Loucy (cell line): ENCODE measurements at regions not wholly inside any gene's neighbourhood (a gene's known extent, or its start where the extent isn't known, plus 50 kb on each side); places are given as distances from the start of the nearest gene placed in this dataset.

Experiments used
- H2AFZ ChIP-seq: fragments of 200-600 bp; sonication (generic); 2 replicates; pipeline ENCODE4 v1.6.0; 2016; ENCODE audit warnings: antibody characterized with exemption, mild to moderate bottlenecking, low read length, moderate library complexity
- H3F3A ChIP-seq: fragments of 200-600 bp; 2 replicates; pipeline ENCODE4 v1.6.0; 2016; ENCODE audit warnings: antibody characterized with exemption, low read depth, mild to moderate bottlenecking
- H3K27me3 ChIP-seq: fragments of 200-600 bp; sonication (generic); 2 replicates; pipeline ENCODE4 v1.6.1; 2014; ENCODE audit warnings: low read length, mild to moderate bottlenecking; ENCODE audit not compliant: insufficient read depth, poor library complexity, severe bottlenecking
- H3K36me3 ChIP-seq: fragments of 200-600 bp; sonication (generic); 2 replicates; pipeline ENCODE4 v1.6.1; 2016; ENCODE audit warnings: low read length; ENCODE audit not compliant: insufficient read depth
- H3K4me1 ChIP-seq: fragments of 200-600 bp; sonication (generic); 2 replicates; pipeline ENCODE4 v1.5.1; 2014; ENCODE audit warnings: low read length, mild to moderate bottlenecking; ENCODE audit not compliant: insufficient read depth, poor library complexity, severe bottlenecking
- H3K4me2 ChIP-seq: fragments of 200-600 bp; sonication (generic); 2 replicates; pipeline ENCODE4 v1.6.0; 2014; ENCODE audit warnings: antibody characterized with exemption, low read length, low read depth, mild to moderate bottlenecking; ENCODE audit not compliant: poor library complexity, severe bottlenecking
- H3K4me3 ChIP-seq: fragments of 200-600 bp; sonication (generic); 2 replicates; pipeline ENCODE4 v1.5.1; 2014; ENCODE audit warnings: low read length, mild to moderate bottlenecking, mixed read lengths; ENCODE audit not compliant: poor library complexity, severe bottlenecking
- H3K79me2 ChIP-seq: fragments of 200-600 bp; sonication (generic); 2 replicates; pipeline ENCODE4 v1.6.1; 2014; ENCODE audit warnings: low read length; ENCODE audit not compliant: insufficient read depth
- H3K9ac ChIP-seq: fragments of 200-600 bp; sonication (generic); 2 replicates; pipeline ENCODE4 v1.6.0; 2014; ENCODE audit warnings: mild to moderate bottlenecking, low read depth, low read length, moderate library complexity; ENCODE audit not compliant: poor library complexity, severe bottlenecking
- H3K9me2 ChIP-seq: fragments of 200-600 bp; sonication (generic); replicated peaks from 2 replicates; pipeline ENCODE4 v1.6.1; 2016; ENCODE audit warnings: low read depth, low read length, mixed read lengths
- H3K9me3 ChIP-seq: fragments of 200-600 bp; sonication (generic); 2 replicates; pipeline ENCODE4 v1.6.1; 2014; ENCODE audit warnings: mild to moderate bottlenecking, antibody characterized with exemption, low read length, low read depth; ENCODE audit not compliant: insufficient read depth
- H4K20me1 ChIP-seq: fragments of 200-600 bp; sonication (generic); 2 replicates; pipeline ENCODE4 v1.6.0; 2014; ENCODE audit warnings: antibody characterized with exemption, low read length, mild to moderate bottlenecking; ENCODE audit not compliant: insufficient read depth, poor library complexity, severe bottlenecking
- CTCF ChIP-seq: fragments of 200-600 bp; sonication (generic); conservative IDR thresholded peaks from 2 replicates; pipeline ENCODE4 v1.5.1; 2014; ENCODE audit warnings: mild to moderate bottlenecking, antibody characterized with exemption, low read length
- EZH2phosphoT487 ChIP-seq: fragments of 200-600 bp; IDR thresholded peaks from 2 replicates; pipeline ENCODE4 v1.6.1; 2018; ENCODE audit warnings: antibody characterized with exemption, mild to moderate bottlenecking, moderate library complexity, borderline replicate concordance

GRCh38 chr2:15840148-15840547, 100.2 kb upstream of the MYCN start:
- H3K4me2 ChIP-seq, result no peak overlapping the region
- TF ChIP-seq CTCF (no peak), EZH2phosphoT487 (no peak)
- H2AFZ ChIP-seq, result no peak overlapping the region
- no peak overlapping the region for H3K4me3 ChIP-seq
- no peaks in the 10 kb centered on the region for H3F3A ChIP-seq
- H3K4me1 ChIP-seq, result no peaks in the 10 kb centered on the region
- H3K36me3 ChIP-seq, result no peaks in the 10 kb centered on the region
- H3K9me2 ChIP-seq, result no peaks in the 10 kb centered on the region
- H3K9ac ChIP-seq, result no peak overlapping the region
- no peaks in the 10 kb centered on the region for H3K27me3 ChIP-seq
- H3K9me3 ChIP-seq, result no peaks in the 10 kb centered on the region
- no peaks in the 10 kb centered on the region for H3K79me2 ChIP-seq
- H4K20me1 ChIP-seq, result no peaks in the 10 kb centered on the region

- H3K9ac ChIP-seq, result no peak overlapping the region
- H3K4me3 ChIP-seq, result no peak overlapping the region
- H3K9me3 ChIP-seq, result no peaks in the 10 kb centered on the region
- H3F3A ChIP-seq, result no peaks in the 10 kb centered on the region
- H3K4me1 ChIP-seq, result no peaks in the 10 kb centered on the region
- no peaks in the 10 kb centered on the region for H4K20me1 ChIP-seq
- no peak overlapping the region for H3K4me2 ChIP-seq
- no peaks in the 10 kb centered on the region for H3K27me3 ChIP-seq
- no peaks in the 10 kb centered on the region for H3K36me3 ChIP-seq
- no peaks in the 10 kb centered on the region for H3K9me2 ChIP-seq
- H2AFZ ChIP-seq, result no peak overlapping the region
- no peak for TF ChIP-seq CTCF
- TF ChIP-seq EZH2phosphoT487, result no peak
- H3K79me2 ChIP-seq, result no peaks in the 10 kb centered on the region
Observed at GRCh38 chr2:15840969-15841368, 99.4 kb upstream of the MYCN start.

- no peak overlapping the region for H2AFZ ChIP-seq
- no peaks in the 10 kb centered on the region for H3K9me3 ChIP-seq
- H3K9ac ChIP-seq, result no peak overlapping the region
- H4K20me1 ChIP-seq, result no peaks in the 10 kb centered on the region
- H3K9me2 ChIP-seq, result no peaks in the 10 kb centered on the region
- TF ChIP-seq CTCF, result no peak
- TF ChIP-seq EZH2phosphoT487, result no peak
- no peaks in the 10 kb centered on the region for H3K79me2 ChIP-seq
- H3K4me1 ChIP-seq, result no peaks in the 10 kb centered on the region
- H3K4me3 ChIP-seq, result no peak overlapping the region
- H3F3A ChIP-seq, result no peaks in the 10 kb centered on the region
- H3K36me3 ChIP-seq, result no peaks in the 10 kb centered on the region
- H3K4me2 ChIP-seq, result no peak overlapping the region
- no peaks in the 10 kb centered on the region for H3K27me3 ChIP-seq
Observed at GRCh38 chr2:15841776-15842560, 98.4 kb upstream of the MYCN start.
